MG63 (cell line): ENCODE measurements at regions not wholly inside any gene's neighbourhood (a gene's known extent, or its start where the extent isn't known, plus 50 kb on each side); places are given as distances from the start of the nearest gene placed in this dataset.

Experiments used
- DNase-seq: peaks from one replicate; pipeline ENCODE4 v3.0.0-alpha.2; 2020
- H3K27me3 ChIP-seq: fragments of 250-450 bp; sonication (Bioruptor Pico); 2 replicates; pipeline ENCODE4 v1.5.1; 2020; ENCODE audit warnings: mild to moderate bottlenecking, moderate library complexity
- H3K36me3 ChIP-seq: fragments of 250-450 bp; sonication (Bioruptor Pico); 2 replicates; pipeline ENCODE4 v1.5.1; 2020; ENCODE audit warnings: mild to moderate bottlenecking, moderate library complexity
- H3K4me3 ChIP-seq: fragments of 250-450 bp; sonication (Bioruptor Pico); 2 replicates; pipeline ENCODE4 v1.5.1; 2020; ENCODE audit warnings: mild to moderate bottlenecking, moderate library complexity
- H3K9me3 ChIP-seq: fragments of 250-450 bp; sonication (Bioruptor Pico); 2 replicates; pipeline ENCODE4 v1.5.1; 2020; ENCODE audit warnings: mild to moderate bottlenecking, moderate library complexity

- H3K27me3 ChIP-seq: peaks cover 2% of the 10 kb centered on the region; the same call in 1 of the 2 replicates
- no peaks in the 10 kb centered on the region for H3K36me3 ChIP-seq
- no peaks in the 10 kb centered on the region for H3K9me3 ChIP-seq
- H3K4me3 ChIP-seq: no peak overlapping the region
- no peak for DNase-seq
These were observed 322.0 kb downstream of the CTTN start for GRCh38 chr11:70720281-70720680.

GRCh38 chr11:70721006-70721405 lies 322.7 kb downstream of the CTTN start:
- Histone ChIP-seq H3K36me3 (no peaks in the 10 kb centered on the region), H3K27me3 (peaks cover 2% of the 10 kb centered on the region; the same call in 1 of the 2 replicates), H3K4me3 (no peak overlapping the region), H3K9me3 (no peaks in the 10 kb centered on the region)
- DNase-seq: no peak

GRCh38 chr11:70725278-70725677 lies 326.9 kb downstream of the CTTN start:
- no peak for DNase-seq
- no peaks in the 10 kb centered on the region for H3K36me3 ChIP-seq
- H3K9me3 ChIP-seq: no peaks in the 10 kb centered on the region
- H3K4me3 ChIP-seq: no peak overlapping the region
- H3K27me3 ChIP-seq: no peaks in the 10 kb centered on the region

- no peaks in the 10 kb centered on the region for H3K9me3 ChIP-seq
- no peak for DNase-seq
These were observed 327.4 kb downstream of the CTTN start for GRCh38 chr11:70725739-70726138.

GRCh38 chr11:70727021-70727420 lies 328.7 kb downstream of the CTTN start:
- Histone ChIP-seq H3K9me3 (no peaks in the 10 kb centered on the region), H3K27me3 (no peaks in the 10 kb centered on the region), H3K36me3 (no peaks in the 10 kb centered on the region), H3K4me3 (no peak overlapping the region)
- DNase-seq: no peak

More at GRCh38 chr11:70725739-70726138, 327.4 kb downstream of the CTTN start:
- Histone ChIP-seq H3K27me3 (no peaks in the 10 kb centered on the region), H3K4me3 (no peak overlapping the region), H3K36me3 (no peaks in the 10 kb centered on the region)

- no peak for DNase-seq
- no peak overlapping the region for H3K4me3 ChIP-seq
These were observed 329.7 kb downstream of the CTTN start for GRCh38 chr11:70727899-70728620.

GRCh38 chr11:70729949-70730348 lies 331.6 kb downstream of the CTTN start:
- no peak overlapping the region for H3K4me3 ChIP-seq
- H3K27me3 ChIP-seq: no peaks in the 10 kb centered on the region
- no peaks in the 10 kb centered on the region for H3K9me3 ChIP-seq
- H3K36me3 ChIP-seq: no peaks in the 10 kb centered on the region
- no peak for DNase-seq

More at GRCh38 chr11:70727899-70728620, 329.7 kb downstream of the CTTN start:
- no peaks in the 10 kb centered on the region for H3K36me3 ChIP-seq
- no peaks in the 10 kb centered on the region for H3K27me3 ChIP-seq
- H3K9me3 ChIP-seq: no peaks in the 10 kb centered on the region

GRCh38 chr11:70730411-70730810 lies 332.1 kb downstream of the CTTN start:
- no peaks in the 10 kb centered on the region for H3K36me3 ChIP-seq
- no peak overlapping the region for H3K4me3 ChIP-seq
- H3K9me3 ChIP-seq: no peaks in the 10 kb centered on the region
- no peaks in the 10 kb centered on the region for H3K27me3 ChIP-seq
- DNase-seq: no peak

- no peaks in the 10 kb centered on the region for H3K9me3 ChIP-seq
- DNase-seq: no peak
- H3K36me3 ChIP-seq: no peaks in the 10 kb centered on the region
- H3K27me3 ChIP-seq: no peaks in the 10 kb centered on the region
- no peak overlapping the region for H3K4me3 ChIP-seq
These were observed 333.1 kb downstream of the CTTN start for GRCh38 chr11:70731271-70732022.

GRCh38 chr11:70732023-70732880 lies 333.9 kb downstream of the CTTN start:
- Histone ChIP-seq H3K36me3 (no peaks in the 10 kb centered on the region), H3K27me3 (no peaks in the 10 kb centered on the region), H3K4me3 (no peak overlapping the region), H3K9me3 (no peaks in the 10 kb centered on the region)
- no peak for DNase-seq

GRCh38 chr11:70732881-70733196 lies 334.5 kb downstream of the CTTN start:
- Histone ChIP-seq H3K36me3 (no peaks in the 10 kb centered on the region), H3K4me3 (no peak overlapping the region), H3K9me3 (no peaks in the 10 kb centered on the region), H3K27me3 (no peaks in the 10 kb centered on the region)
- peak; percentile 38 for DNase-seq

GRCh38 chr11:70733327-70734325 lies 335.3 kb downstream of the CTTN start:
- Histone ChIP-seq H3K36me3 (no peaks in the 10 kb centered on the region), H3K27me3 (no peaks in the 10 kb centered on the region), H3K9me3 (no peaks in the 10 kb centered on the region), H3K4me3 (no peak overlapping the region)
- no peak for DNase-seq

GRCh38 chr11:70734379-70734778 lies 336.1 kb downstream of the CTTN start:
- Histone ChIP-seq H3K27me3 (no peaks in the 10 kb centered on the region), H3K4me3 (no peak overlapping the region), H3K9me3 (no peaks in the 10 kb centered on the region), H3K36me3 (no peaks in the 10 kb centered on the region)
- DNase-seq: no peak

GRCh38 chr11:70734911-70735310 lies 336.6 kb downstream of the CTTN start:
- no peaks in the 10 kb centered on the region for H3K9me3 ChIP-seq
- no peak for DNase-seq
- no peaks in the 10 kb centered on the region for H3K27me3 ChIP-seq
- H3K36me3 ChIP-seq: no peaks in the 10 kb centered on the region
- H3K4me3 ChIP-seq: no peak overlapping the region

- Histone ChIP-seq H3K36me3 (no peaks in the 10 kb centered on the region), H3K4me3 (no peak overlapping the region), H3K27me3 (no peaks in the 10 kb centered on the region), H3K9me3 (no peaks in the 10 kb centered on the region)
- no peak for DNase-seq
These were observed 337.6 kb downstream of the CTTN start for GRCh38 chr11:70735976-70736375.

- DNase-seq: no peak
- no peaks in the 10 kb centered on the region for H3K9me3 ChIP-seq
- no peak overlapping the region for H3K4me3 ChIP-seq
- H3K36me3 ChIP-seq: no peaks in the 10 kb centered on the region
- H3K27me3 ChIP-seq: no peaks in the 10 kb centered on the region
These were observed 338.1 kb downstream of the CTTN start for GRCh38 chr11:70736461-70736860.
